ENCODE measurements at regions not wholly inside any gene's neighbourhood (a gene's known extent, or its start where the extent isn't known, plus 50 kb on each side); places are given as distances from the start of the nearest gene placed in this dataset.
"Not testable (repeated sequence)": the region's sequence is repeated elsewhere in the genome, so short reads cannot be mapped to it uniquely, and the experiment has no call there.

GRCh38 chr5:15282611-15283010 lies 217.4 kb upstream of the FBXL7 start:
- peaks cover 9% of the 10 kb centered on the region; the same call in 1 of the 2 replicates for H3K9me3 ChIP-seq (ENCODE audit: low read length)
- intact Hi-C loops (cut with micrococcal nuclease) = no loop called here
- BruUV-seq (replicated peaks) = no TSS peak
- no peaks in the 10 kb centered on the region for H3K9me2 ChIP-seq (replicated peaks; ENCODE audit: low read length)
- H3K27ac ChIP-seq (ENCODE audit: low read length) = no peak overlapping the region
- POLR2A ChIA-PET (ENCODE audit: unreplicated experiment) = no interaction called here
- H3K36me3 ChIP-seq (ENCODE audit: low read depth, low read length) = no peaks in the 10 kb centered on the region
- H3K4me3 ChIP-seq (ENCODE audit: low read length) = no peak overlapping the region
- no peaks in the 10 kb centered on the region for H4K20me1 ChIP-seq (ENCODE audit: low read length)
- no peak overlapping the region for H3K4me2 ChIP-seq (ENCODE audit: low read length)
- H3K27me3 ChIP-seq (ENCODE audit: low read length) = no peaks in the 10 kb centered on the region
- no peaks in the 10 kb centered on the region for H3K79me2 ChIP-seq (ENCODE audit: low read length)
- no peak overlapping the region for H2AFZ ChIP-seq (ENCODE audit: low read length)
- H3F3A ChIP-seq (ENCODE audit: low read length, unreplicated experiment) = no peaks in the 10 kb centered on the region
- H3K4me1 ChIP-seq (ENCODE audit: insufficient read depth, low read length) = no peaks in the 10 kb centered on the region
- CTCF ChIA-PET = no interaction called here
- DNase-seq (no peak), ATAC-seq (no peak)
- no peak overlapping the region for H3K9ac ChIP-seq (ENCODE audit: low read length)
- TF ChIP-seq EZH2phosphoT487 (IDR thresholded peaks at IDR 0.05; ENCODE audit: borderline replicate concordance, low read length) (no peak), EZH2 (IDR thresholded peaks at IDR 0.05; ENCODE audit: low read length, unreplicated experiment) (no peak)
- TF ChIP-seq, protein P1, sequence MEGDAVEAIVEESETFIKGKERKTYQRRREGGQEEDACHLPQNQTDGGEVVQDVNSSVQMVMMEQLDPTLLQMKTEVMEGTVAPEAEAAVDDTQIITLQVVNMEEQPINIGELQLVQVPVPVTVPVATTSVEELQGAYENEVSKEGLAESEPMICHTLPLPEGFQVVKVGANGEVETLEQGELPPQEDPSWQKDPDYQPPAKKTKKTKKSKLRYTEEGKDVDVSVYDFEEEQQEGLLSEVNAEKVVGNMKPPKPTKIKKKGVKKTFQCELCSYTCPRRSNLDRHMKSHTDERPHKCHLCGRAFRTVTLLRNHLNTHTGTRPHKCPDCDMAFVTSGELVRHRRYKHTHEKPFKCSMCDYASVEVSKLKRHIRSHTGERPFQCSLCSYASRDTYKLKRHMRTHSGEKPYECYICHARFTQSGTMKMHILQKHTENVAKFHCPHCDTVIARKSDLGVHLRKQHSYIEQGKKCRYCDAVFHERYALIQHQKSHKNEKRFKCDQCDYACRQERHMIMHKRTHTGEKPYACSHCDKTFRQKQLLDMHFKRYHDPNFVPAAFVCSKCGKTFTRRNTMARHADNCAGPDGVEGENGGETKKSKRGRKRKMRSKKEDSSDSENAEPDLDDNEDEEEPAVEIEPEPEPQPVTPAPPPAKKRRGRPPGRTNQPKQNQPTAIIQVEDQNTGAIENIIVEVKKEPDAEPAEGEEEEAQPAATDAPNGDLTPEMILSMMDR (conservative IDR thresholded peaks at IDR 0.05; ENCODE audit: low read depth, low read length) = no peak

DNA sequence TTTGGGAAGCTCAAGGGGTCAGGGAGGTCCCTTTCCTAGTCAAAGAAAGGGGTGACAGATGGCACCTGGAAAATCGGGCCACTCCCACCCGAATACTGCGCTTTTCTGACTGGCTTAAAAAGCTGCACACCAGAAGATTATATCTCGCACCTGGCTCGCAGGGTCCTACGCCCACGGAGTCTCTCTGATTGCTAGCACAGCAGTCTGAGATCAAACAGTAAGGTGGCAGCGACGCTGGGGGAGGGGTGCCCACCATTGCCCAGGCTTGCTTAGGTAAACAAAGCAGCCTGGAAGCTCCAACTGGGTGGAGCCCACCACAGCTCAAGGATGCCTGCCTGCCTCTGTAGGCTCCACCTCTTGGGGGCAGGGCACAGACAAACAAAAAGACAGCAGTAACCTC lies 228.4 kb upstream of the FBXL7 start:
- H3K27ac ChIP-seq (ENCODE audit: low read length); H3K9me2 ChIP-seq (replicated peaks; ENCODE audit: low read length); BruUV-seq (replicated peaks); H3K4me1 ChIP-seq (ENCODE audit: insufficient read depth, low read length); intact Hi-C loops (cut with micrococcal nuclease); POLR2A ChIA-PET (ENCODE audit: unreplicated experiment); H3K9me3 ChIP-seq (ENCODE audit: low read length); H3F3A ChIP-seq (ENCODE audit: low read length, unreplicated experiment); H3K4me2 ChIP-seq (ENCODE audit: low read length); H3K4me3 ChIP-seq (ENCODE audit: low read length); H3K27me3 ChIP-seq (ENCODE audit: low read length); H3K79me2 ChIP-seq (ENCODE audit: low read length); DNase-seq; H3K36me3 ChIP-seq (ENCODE audit: low read depth, low read length); CTCF ChIA-PET; H3K9ac ChIP-seq (ENCODE audit: low read length); ATAC-seq; H2AFZ ChIP-seq (ENCODE audit: low read length); H4K20me1 ChIP-seq (ENCODE audit: low read length): not testable (repeated sequence)

GRCh38 chr5:15267966-15268365 lies 232.0 kb upstream of the FBXL7 start:
- H3K27ac ChIP-seq (ENCODE audit: low read length) = no peak overlapping the region
- intact Hi-C loops (cut with micrococcal nuclease) = no loop called here
- ChIA-PET CTCF (no interaction called here), POLR2A (ENCODE audit: unreplicated experiment) (no interaction called here)
- H4K20me1 ChIP-seq (ENCODE audit: low read length) = no peaks in the 10 kb centered on the region
- H2AFZ ChIP-seq (ENCODE audit: low read length) = no peak overlapping the region
- no peak for DNase-seq
- no peaks in the 10 kb centered on the region for H3F3A ChIP-seq (ENCODE audit: low read length, unreplicated experiment)
- no peak overlapping the region for H3K4me2 ChIP-seq (ENCODE audit: low read length)
- H3K27me3 ChIP-seq (ENCODE audit: low read length) = no peaks in the 10 kb centered on the region
- H3K9me2 ChIP-seq (replicated peaks; ENCODE audit: low read length) = no peaks in the 10 kb centered on the region
- BruUV-seq (replicated peaks) = no TSS peak
- no peaks in the 10 kb centered on the region for H3K36me3 ChIP-seq (ENCODE audit: low read depth, low read length)
- TF ChIP-seq, protein P1 (conservative IDR thresholded peaks at IDR 0.05; ENCODE audit: low read depth, low read length) = no peak
- TF ChIP-seq EZH2phosphoT487 (IDR thresholded peaks at IDR 0.05; ENCODE audit: borderline replicate concordance, low read length) (no peak), EZH2 (IDR thresholded peaks at IDR 0.05; ENCODE audit: low read length, unreplicated experiment) (no peak)
- no peaks in the 10 kb centered on the region for H3K79me2 ChIP-seq (ENCODE audit: low read length)
- H3K4me3 ChIP-seq (ENCODE audit: low read length) = no peak overlapping the region
- H3K9ac ChIP-seq (ENCODE audit: low read length) = no peak overlapping the region
- no peaks in the 10 kb centered on the region for H3K4me1 ChIP-seq (ENCODE audit: insufficient read depth, low read length)
- no peak for ATAC-seq
- 0 out of 2 replicates have a peak, but pooled peaks cover 10% of the 10 kb centered on the region for H3K9me3 ChIP-seq (ENCODE audit: low read length)

All from PC-3 (cell line).